Astrocyte (in vitro differentiated cells and primary cell): ENCODE measurements at regions not wholly inside any gene's neighbourhood (a gene's known extent, or its start where the extent isn't known, plus 50 kb on each side); places are given as distances from the start of the nearest gene placed in this dataset.

Experiments
- DNase-seq: peaks from one replicate; pipeline ENCODE4 v3.0.0-alpha.2; 2010; ENCODE audit warnings: low read depth
- FAIRE-seq: peaks from 2 replicates; lab custom pipeline; 2011; peaks lifted over from hg19 to GRCh38; lab: Jason Lieb, UNC
- H2AFZ ChIP-seq: 2 replicates; pipeline ENCODE4 v1.6.0; 2012; ENCODE audit warnings: low read depth, low read length, inconsistent platforms
- H3K27ac ChIP-seq: 2 replicates; pipeline ENCODE4 v1.5.1; 2011; ENCODE audit warnings: low read depth, low read length, inconsistent platforms
- H3K27me3 ChIP-seq: 2 replicates; pipeline ENCODE4 v1.6.0; 2011; ENCODE audit warnings: low read length, inconsistent platforms; ENCODE audit not compliant: insufficient read depth
- H3K36me3 ChIP-seq: 2 replicates; pipeline ENCODE4 v1.5.1; 2011; ENCODE audit warnings: low read length, inconsistent platforms; ENCODE audit not compliant: insufficient read depth
- H3K4me1 ChIP-seq: 2 replicates; pipeline ENCODE4 v1.5.1; 2011; ENCODE audit warnings: low read length, inconsistent platforms; ENCODE audit not compliant: insufficient read depth
- H3K4me2 ChIP-seq: 2 replicates; pipeline ENCODE4 v1.6.0; 2012; ENCODE audit warnings: low read length, inconsistent platforms
- H3K4me3 ChIP-seq: 2 replicates; pipeline ENCODE4 v1.5.1; 2011; ENCODE audit warnings: low read depth, mild to moderate bottlenecking, low read length, inconsistent platforms; ENCODE audit not compliant: insufficient read depth
- H3K79me2 ChIP-seq: 2 replicates; pipeline ENCODE4 v1.6.0; 2012; ENCODE audit warnings: mild to moderate bottlenecking, low read length, inconsistent platforms; ENCODE audit not compliant: insufficient read depth
- H3K9ac ChIP-seq: 2 replicates; pipeline ENCODE4 v1.6.0; 2012; ENCODE audit warnings: mild to moderate bottlenecking, low read length, inconsistent platforms
- H3K9me3 ChIP-seq: 2 replicates; pipeline ENCODE4 v1.5.1; 2012; ENCODE audit warnings: low read depth, mild to moderate bottlenecking, low read length, inconsistent platforms; ENCODE audit not compliant: insufficient read depth
- H4K20me1 ChIP-seq: 2 replicates; pipeline ENCODE4 v1.6.0; 2012; ENCODE audit warnings: low read length, inconsistent platforms; ENCODE audit not compliant: insufficient read depth
- H3K27ac Mint-ChIP-seq: one replicate; pipeline ENCODE4 v1.8.0; 2021; ENCODE audit warnings: mild to moderate bottlenecking, mixed read lengths; ENCODE audit not compliant: unreplicated experiment
- H3K27me3 Mint-ChIP-seq: one replicate; pipeline ENCODE4 v1.8.0; 2021; ENCODE audit warnings: low read depth, mixed read lengths; ENCODE audit not compliant: unreplicated experiment
- H3K36me3 Mint-ChIP-seq: one replicate; pipeline ENCODE4 v1.8.0; 2021; ENCODE audit warnings: low read depth, mixed read lengths; ENCODE audit not compliant: unreplicated experiment
- H3K4me1 Mint-ChIP-seq: one replicate; pipeline ENCODE4 v1.8.0; 2021; ENCODE audit warnings: low read depth, mixed read lengths; ENCODE audit not compliant: unreplicated experiment
- H3K4me3 Mint-ChIP-seq: one replicate; pipeline ENCODE4 v1.8.0; 2021; ENCODE audit warnings: mild to moderate bottlenecking, moderate library complexity, mixed read lengths; ENCODE audit not compliant: unreplicated experiment
- H3K9me3 Mint-ChIP-seq: one replicate; pipeline ENCODE4 v1.8.0; 2021; ENCODE audit warnings: mild to moderate bottlenecking, mixed read lengths; ENCODE audit not compliant: unreplicated experiment
- EZH2 ChIP-seq: IDR thresholded peaks from 2 replicates; pipeline ENCODE4 v1.6.1; 2012; ENCODE audit warnings: mild to moderate bottlenecking, low read length, inconsistent platforms; ENCODE audit not compliant: insufficient read depth
- TF ChIP-seq, protein P1 (sequence below): IDR thresholded peaks from 2 replicates; pipeline ENCODE4 v1.5.1; 2011; ENCODE audit warnings: low read depth, mild to moderate bottlenecking, inconsistent platforms, low read length, moderate library complexity; ENCODE audit not compliant: insufficient read depth

DNA sequence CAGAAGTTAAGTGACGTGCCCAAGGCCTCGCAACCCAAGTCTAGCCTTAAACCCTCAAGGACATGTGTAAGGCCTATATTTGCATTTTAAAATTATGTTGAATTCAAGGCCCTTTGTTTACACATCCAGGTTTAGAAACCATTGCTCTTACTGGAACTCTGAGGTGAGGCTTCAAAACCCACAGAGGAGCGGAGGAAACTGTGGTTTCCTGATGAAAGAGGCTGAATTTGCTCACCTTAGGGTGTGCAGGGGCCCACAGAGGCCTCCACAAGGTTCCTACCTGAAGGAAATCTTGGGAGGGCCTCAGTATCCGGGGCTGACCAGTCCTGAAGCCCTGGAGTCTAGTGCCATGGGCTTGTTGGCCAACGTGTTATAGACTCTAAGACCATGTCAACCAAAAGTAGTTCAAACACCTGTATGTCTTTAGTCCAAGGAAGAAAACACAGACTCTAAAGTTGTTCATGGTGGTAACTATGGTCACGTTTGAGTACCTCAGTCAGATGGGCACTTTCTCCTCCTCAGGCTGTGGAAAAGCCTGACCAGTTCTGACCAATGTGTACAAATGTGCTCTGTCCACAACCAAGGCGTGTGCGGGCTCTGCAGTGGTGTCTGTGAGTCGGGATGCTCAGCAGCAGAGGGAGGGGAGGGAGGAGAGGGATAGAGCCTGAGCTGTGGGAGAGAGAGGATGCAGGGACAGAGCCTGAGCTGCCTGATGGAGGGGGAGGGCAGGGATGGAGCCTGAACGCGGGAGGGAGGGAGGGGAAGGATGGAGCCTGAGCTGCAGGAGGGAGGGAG lies 124.6 kb upstream of the ERCC6L2 start:
- Mint-ChIP-seq H3K27ac (no peak overlapping the region), H3K27me3 (peaks cover 51% of the 10 kb centered on the region), H3K9me3 (peaks cover 2% of the 10 kb centered on the region), H3K36me3 (no peaks in the 10 kb centered on the region), H3K4me3 (no peak overlapping the region), H3K4me1 (peaks cover 4% of the 10 kb centered on the region)
- Histone ChIP-seq H3K27me3 (peaks cover 9% of the 10 kb centered on the region), H3K4me2 (no peak overlapping the region), H3K9ac (no peak overlapping the region), H3K4me3 (no peak overlapping the region), H3K9me3 (no peaks in the 10 kb centered on the region), H4K20me1 (no peaks in the 10 kb centered on the region), H3K27ac (no peak overlapping the region), H2AFZ (no peak overlapping the region), H3K79me2 (no peaks in the 10 kb centered on the region), H3K4me1 (no peaks in the 10 kb centered on the region), H3K36me3 (no peaks in the 10 kb centered on the region)
- TF ChIP-seq, protein P1, sequence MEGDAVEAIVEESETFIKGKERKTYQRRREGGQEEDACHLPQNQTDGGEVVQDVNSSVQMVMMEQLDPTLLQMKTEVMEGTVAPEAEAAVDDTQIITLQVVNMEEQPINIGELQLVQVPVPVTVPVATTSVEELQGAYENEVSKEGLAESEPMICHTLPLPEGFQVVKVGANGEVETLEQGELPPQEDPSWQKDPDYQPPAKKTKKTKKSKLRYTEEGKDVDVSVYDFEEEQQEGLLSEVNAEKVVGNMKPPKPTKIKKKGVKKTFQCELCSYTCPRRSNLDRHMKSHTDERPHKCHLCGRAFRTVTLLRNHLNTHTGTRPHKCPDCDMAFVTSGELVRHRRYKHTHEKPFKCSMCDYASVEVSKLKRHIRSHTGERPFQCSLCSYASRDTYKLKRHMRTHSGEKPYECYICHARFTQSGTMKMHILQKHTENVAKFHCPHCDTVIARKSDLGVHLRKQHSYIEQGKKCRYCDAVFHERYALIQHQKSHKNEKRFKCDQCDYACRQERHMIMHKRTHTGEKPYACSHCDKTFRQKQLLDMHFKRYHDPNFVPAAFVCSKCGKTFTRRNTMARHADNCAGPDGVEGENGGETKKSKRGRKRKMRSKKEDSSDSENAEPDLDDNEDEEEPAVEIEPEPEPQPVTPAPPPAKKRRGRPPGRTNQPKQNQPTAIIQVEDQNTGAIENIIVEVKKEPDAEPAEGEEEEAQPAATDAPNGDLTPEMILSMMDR: no peak
- TF ChIP-seq EZH2: no peak
- DNase-seq (no peak), FAIRE-seq (no peak)

GRCh38 chr9:95749493-95749892 lies 126.0 kb upstream of the ERCC6L2 start:
- Histone ChIP-seq H3K79me2 (no peaks in the 10 kb centered on the region), H3K9ac (no peak overlapping the region), H3K4me1 (no peaks in the 10 kb centered on the region), H4K20me1 (no peaks in the 10 kb centered on the region), H3K36me3 (no peaks in the 10 kb centered on the region), H3K9me3 (no peaks in the 10 kb centered on the region), H3K4me3 (no peak overlapping the region), H3K27me3 (peaks cover 9% of the 10 kb centered on the region), H2AFZ (no peak overlapping the region), H3K4me2 (no peak overlapping the region), H3K27ac (no peak overlapping the region)
- Mint-ChIP-seq H3K27ac (no peak overlapping the region), H3K27me3 (peaks cover 42% of the 10 kb centered on the region), H3K36me3 (no peaks in the 10 kb centered on the region), H3K4me3 (no peak overlapping the region), H3K4me1 (peaks cover 4% of the 10 kb centered on the region), H3K9me3 (peaks cover 2% of the 10 kb centered on the region)
- FAIRE-seq: no peak
- no peak for TF ChIP-seq EZH2
- TF ChIP-seq, protein P1: no peak
- no peak for DNase-seq
